ENCODE measurements at regions not wholly inside any gene's neighbourhood (a gene's known extent, or its start where the extent isn't known, plus 50 kb on each side); places are given as distances from the start of the nearest gene placed in this dataset.
A peak's percentile ranks its signal among the peaks of the same experiment; 100 is the strongest.

DNA sequence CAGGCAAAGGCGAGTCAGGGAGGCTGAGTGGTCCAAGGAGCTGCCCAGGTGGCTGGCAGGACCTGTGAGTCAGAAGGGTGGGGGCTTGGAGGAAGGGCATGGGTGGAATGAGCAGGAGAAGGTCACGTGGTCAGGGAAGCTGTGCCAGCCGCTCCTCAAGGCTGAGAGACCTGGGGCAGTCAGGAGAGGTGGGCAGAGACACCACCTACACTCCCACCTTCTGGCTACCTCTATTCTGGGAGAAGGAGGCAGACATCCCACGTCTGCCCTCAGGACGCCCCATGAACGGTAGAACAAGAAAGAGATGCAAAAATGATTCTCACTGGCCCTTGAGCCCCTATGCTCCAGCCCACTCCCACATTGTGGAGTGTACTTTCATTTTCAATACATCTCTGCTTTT lies 151.8 kb upstream of the RAB4A start:
- TF ChIP-seq, protein P1, sequence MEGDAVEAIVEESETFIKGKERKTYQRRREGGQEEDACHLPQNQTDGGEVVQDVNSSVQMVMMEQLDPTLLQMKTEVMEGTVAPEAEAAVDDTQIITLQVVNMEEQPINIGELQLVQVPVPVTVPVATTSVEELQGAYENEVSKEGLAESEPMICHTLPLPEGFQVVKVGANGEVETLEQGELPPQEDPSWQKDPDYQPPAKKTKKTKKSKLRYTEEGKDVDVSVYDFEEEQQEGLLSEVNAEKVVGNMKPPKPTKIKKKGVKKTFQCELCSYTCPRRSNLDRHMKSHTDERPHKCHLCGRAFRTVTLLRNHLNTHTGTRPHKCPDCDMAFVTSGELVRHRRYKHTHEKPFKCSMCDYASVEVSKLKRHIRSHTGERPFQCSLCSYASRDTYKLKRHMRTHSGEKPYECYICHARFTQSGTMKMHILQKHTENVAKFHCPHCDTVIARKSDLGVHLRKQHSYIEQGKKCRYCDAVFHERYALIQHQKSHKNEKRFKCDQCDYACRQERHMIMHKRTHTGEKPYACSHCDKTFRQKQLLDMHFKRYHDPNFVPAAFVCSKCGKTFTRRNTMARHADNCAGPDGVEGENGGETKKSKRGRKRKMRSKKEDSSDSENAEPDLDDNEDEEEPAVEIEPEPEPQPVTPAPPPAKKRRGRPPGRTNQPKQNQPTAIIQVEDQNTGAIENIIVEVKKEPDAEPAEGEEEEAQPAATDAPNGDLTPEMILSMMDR (IDR thresholded peaks at IDR 0.05; ENCODE audit: extremely low read depth, missing control alignments) = no peak
- no peak for DNase-seq (ENCODE audit: low spot score)

DNA sequence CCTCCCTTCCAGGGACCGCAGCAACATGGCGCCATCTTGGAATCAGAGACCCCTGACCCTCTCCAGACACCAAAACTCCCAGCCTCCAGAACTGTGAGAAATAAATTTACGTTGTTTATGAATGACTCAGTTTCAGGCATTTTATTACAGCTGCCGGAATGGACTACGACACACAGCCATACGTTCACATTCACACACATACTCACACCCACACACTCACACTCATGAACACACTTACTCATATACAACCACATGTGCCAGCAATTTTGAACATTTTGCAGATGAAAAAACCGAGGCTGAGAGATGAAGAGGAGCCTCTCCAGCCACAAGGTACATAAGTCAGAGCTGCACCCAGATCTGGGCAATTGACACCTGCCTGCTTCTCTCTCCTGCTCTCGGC lies 151.0 kb upstream of the RAB4A start:
- TF ChIP-seq, protein P1 (IDR thresholded peaks at IDR 0.05; ENCODE audit: extremely low read depth, missing control alignments) = no peak
- DNase-seq (ENCODE audit: low spot score) = no peak

DNA sequence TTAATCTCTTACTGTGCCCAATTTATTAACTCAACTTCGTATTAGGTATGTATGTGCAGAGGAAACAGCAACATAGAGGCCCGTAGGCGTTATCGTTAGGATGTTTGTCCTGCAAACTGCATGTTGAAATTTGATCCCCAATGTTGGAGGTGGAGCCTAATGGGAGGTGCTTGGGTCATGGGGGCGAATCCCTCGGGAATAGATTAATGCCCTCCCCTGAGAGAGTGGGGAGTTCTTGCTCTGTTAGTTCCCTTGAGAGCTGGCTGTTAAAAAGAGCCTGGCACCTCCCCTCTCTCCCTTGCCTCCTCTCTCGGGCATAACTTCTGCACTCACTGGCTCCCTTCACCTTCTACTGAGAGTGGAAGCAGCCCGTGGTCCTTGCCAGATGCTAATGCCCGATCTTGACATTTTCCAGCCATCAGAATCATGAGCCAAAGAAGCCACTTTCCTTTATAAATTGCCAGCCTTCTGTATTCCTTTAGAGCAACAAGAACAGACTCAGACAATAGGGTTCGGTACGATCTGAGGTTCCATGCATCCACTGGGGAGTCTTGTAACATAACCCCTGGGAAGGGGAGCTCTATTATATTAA lies 149.0 kb upstream of the RAB4A start:
- no peak for DNase-seq (ENCODE audit: low spot score)
- TF ChIP-seq, protein P1 (IDR thresholded peaks at IDR 0.05; ENCODE audit: extremely low read depth, missing control alignments) = no peak

DNA sequence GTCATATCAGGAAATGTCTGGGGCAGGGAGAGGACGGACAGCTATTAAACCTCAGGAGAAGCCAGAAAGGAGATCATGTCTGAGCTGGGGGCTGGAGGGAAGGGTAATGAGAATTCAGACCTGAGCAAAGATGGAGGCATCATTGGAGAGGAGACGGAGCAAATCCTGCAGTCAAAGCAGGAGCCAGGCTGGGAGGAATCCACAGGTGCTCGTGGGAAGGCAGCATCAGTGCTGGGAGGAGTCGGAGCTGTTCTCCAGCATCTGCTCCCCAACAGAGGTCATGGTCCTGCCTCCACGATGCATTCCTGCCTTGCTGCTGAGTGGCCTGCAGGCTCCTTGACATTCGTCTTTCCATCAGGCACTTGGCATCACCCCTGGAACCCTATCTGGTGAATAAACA lies 148.3 kb upstream of the RAB4A start:
- DNase-seq (ENCODE audit: low spot score) = no peak
- TF ChIP-seq, protein P1 (IDR thresholded peaks at IDR 0.05; ENCODE audit: extremely low read depth, missing control alignments) = no peak

DNA sequence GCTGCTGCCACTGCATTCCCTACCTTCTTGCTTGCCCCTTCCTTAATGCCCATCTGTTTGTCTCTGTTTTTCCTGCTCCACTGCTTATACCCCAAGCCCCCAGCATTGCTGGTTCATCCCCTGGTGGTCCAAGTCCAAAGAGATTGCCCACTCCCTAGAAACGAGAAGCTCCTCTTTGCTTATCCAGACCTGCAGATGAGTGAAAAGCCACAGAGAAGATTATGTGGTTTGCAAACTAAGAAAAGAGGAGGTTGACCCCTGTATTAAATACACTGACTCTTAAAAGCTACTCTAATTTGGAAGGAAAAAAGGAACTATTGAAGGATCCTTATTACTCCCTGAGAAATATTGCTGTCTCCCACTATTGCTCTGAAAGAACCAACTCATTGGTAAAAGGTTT lies 146.8 kb upstream of the RAB4A start:
- TF ChIP-seq, protein P1 (IDR thresholded peaks at IDR 0.05; ENCODE audit: extremely low read depth, missing control alignments) = no peak
- no peak for DNase-seq (ENCODE audit: low spot score)

DNA sequence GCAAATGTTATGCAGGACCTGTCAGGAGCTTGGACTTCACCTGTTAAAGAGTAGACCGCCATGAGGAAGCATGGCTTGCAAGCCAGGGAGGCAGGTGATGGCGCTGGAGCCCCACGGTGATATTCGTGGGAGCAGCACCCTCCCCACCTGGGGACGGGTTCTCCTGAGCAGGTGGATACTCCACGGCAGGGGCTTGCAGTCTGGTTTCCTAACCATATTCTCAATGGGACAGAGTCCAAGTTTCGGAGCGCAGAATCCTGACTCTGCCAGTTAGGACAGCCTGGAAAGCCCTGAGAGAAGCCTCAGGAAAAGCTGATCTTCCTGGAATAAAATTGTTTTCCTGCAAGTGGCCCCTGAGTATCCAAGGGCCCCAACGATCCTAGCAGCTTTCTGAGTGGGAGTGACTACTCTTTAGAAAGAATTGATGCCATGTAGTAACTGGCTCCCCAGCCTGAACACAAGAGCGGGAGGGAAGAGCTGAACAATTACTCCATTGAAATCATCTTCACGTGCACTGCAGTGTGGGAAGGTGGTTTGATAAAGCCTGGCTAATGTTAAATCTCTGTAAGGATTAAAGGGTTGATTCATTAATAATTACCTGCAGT lies 146.3 kb upstream of the RAB4A start:
- DNase-seq (ENCODE audit: low spot score) = no peak
- TF ChIP-seq, protein P1 (IDR thresholded peaks at IDR 0.05; ENCODE audit: extremely low read depth, missing control alignments) = no peak

DNA sequence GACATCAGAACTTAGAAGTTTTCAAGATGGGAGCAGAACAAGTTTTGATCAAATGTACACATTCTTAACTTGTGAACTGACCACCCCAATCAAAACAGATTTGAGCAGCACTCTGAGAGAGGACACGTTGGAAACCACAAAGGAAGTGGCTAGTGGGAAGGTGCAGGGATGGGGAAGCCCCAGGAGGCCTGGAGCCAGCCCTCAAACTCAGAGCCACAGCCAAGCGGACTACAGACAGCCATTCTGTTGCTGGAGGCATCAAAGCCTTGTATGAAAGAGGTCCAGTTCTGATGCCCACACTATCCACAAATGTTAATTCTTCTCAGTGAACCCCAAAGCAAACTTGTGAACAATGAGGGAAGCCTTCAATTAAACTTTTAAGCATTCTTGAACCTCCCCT lies 143.6 kb upstream of the RAB4A start:
- TF ChIP-seq, protein P1 (IDR thresholded peaks at IDR 0.05; ENCODE audit: extremely low read depth, missing control alignments) = no peak
- DNase-seq (ENCODE audit: low spot score) = peak; percentile 40

Data from GM20000 (cell line).